AML-193 (cell line): ENCODE measurements at regions not wholly inside any gene's neighbourhood (a gene's known extent, or its start where the extent isn't known, plus 50 kb on each side); places are given as distances from the start of the nearest gene placed in this dataset.
"Not testable (repeated sequence)": the region's sequence is repeated elsewhere in the genome, so short reads cannot be mapped to it uniquely, and the experiment has no call there.

Experiments used
- DNase-seq, 2 experiments: peaks; one replicate each; lab custom pipeline; 2025; lab: John Stamatoyannopoulos, UW

DNA sequence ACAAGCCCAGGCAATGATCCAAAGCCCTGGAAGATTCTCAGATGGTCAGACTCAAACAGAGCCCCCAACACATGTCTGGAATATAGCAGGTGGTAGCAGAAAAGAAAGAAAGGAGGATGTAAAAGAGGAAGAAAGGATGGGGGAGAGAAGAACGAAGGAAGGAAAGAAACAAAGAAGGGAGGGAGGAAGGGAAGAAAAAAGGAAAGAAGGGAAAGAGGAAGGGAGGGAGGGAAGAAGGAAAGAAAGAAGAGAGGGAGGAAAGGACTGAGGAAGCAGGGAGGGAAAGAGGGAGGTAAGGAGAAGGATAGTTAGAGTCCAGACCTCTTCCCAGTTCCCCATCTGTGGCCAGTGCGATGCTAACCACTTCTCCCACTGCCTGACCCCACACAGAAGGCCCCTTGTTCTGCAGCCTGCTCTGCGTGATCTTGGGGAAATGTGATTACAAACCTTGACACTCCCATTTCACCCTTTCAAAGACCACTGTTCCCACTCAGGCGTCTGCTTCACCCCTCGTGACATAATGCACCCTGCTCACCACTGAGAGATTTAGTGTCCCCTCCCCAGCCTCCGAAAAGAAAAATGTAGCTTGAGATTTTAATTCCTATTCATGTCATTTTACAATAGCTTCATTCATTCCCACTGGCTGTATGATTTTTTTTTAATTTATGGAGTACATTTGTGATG is 357.9 kb downstream of the BCL11B start:
- no peak for DNase-seq

DNA sequence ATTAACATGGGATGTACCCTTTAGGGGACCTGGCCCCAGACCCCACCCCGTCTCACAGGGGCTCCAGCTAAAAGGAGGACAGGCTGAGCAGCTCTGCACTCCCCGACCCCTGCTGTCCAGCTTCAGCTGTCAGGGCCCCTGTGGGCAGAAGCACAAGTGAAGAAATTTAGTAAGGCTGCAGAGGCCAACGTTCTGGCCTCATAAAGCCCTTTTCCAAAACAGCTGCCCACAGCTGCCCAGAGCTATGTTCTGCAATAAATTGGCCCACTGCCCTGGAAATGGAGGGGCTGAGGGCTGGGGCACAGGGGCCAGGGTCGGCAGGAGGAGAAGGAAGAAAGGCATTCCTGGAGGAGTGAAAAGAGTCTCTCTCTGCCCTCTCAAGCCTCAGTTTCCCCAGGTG is 357.1 kb downstream of the BCL11B start:
- DNase-seq: no peak

DNA sequence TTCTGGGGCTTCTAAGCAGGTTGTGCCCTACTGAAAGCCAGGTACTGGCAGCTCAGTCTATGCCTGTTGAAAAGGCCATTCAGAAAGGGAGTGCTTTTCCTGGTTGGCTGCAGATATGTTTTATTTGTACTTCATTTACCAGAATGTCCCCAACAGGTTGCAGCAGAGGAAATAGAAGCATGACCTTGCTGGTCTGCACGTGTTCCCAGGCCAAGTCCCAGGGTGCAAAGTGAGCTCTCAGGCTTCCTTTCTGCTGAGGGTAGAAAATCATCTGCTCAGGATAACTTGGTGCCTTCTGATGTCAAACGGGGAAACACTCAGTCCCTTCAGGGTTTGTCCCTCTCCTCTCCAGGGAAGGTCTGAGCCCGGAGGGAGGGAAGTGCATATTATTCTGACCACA is 356.4 kb downstream of the BCL11B start:
- no peak for DNase-seq

DNA sequence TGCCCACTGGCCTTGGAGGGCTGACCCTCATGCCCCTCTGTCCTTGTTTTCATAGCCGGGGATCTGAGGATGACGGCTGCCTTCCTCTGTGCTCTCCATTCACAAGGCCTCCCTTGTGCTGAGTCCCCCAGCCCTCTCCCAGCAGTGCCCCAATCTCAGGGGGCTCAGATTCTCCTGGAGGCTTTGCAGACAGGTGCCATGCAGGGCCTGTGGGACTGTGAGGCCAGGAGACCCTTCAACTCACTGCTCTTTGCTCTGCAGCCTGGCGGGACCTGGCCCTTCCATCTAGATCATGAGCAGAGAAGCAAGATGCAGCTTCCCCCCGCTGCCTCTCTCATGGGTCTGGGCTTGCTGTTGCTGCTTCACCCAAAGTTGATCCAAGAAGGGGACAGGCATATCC is 356.0 kb downstream of the BCL11B start:
- no peak for DNase-seq

DNA sequence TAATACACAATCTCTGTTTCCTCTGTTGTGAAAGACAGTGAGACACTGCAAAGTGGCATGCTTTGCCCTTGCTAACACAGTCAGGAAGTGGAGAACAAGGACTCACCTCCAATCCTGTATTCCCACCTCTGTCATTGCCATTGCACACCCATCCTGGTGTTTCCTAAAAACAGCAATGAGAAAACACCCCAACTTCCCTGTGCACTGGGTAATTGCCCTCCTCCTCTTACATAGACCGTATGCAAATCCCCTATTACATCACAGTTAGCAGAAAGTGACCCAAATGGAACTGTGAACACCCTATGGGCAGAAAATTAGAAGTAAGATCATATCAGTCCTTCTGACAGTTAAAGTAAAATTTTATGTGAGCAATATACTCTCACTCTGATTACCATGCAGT is 355.5 kb downstream of the BCL11B start:
- no peak for DNase-seq

DNA sequence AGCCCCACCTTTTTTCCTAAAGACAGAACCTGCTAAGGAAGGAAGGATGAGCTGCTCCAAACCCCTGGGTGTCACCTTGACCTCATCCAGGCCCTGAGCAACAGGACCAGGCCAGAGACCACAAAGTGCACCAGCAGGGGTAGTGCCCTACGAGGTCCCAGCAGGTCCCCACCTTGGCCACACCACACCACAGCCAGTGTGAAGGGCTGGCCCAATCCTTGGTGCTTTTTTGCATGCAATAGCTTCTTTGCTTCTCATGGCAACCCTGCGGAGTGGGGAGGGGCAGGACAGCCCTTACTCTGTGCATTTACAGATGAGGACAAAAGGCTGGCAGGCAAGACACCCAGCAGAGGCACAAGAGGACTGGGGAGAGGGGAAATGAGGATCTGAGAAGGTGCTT is 352.6 kb downstream of the BCL11B start:
- DNase-seq: no peak

DNA sequence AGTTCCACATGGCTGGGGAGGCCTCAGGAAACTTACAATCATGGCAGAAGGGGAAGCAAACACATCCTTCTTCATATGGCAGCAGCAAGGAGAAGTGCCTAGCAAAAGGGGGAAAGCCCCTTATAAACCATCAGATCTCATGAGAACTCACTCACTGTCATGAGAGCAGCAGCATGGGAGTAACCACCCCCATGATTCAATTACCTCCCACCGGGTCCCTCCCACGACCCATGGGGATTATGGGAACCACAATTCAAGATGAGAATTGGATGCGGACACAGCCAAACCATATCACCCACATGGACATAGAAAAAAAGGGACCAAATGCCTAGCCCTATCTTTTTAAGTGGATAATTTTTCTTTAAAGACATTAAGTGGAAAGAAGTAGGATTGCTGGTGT is 350.7 kb downstream of the BCL11B start:
- DNase-seq: not testable (repeated sequence)

DNA sequence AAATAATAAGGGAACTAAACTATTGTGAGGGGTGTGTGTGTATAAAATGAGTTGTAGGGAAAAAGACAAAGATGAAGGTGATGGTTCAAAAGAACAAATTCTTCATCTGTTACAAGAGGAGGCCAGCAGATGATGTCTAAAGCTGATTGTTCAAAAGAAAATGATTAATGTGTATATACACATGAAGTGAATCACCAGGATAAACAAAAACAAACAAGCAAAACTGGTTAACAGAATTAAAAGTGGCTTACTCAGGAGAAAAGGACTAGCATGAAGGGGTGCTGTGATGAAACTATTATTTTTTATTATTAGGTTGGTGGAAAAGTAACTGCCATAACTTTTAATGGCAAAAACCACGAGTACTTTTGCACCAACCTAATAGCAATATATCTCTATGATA is 348.4 kb downstream of the BCL11B start:
- DNase-seq: no peak

DNA sequence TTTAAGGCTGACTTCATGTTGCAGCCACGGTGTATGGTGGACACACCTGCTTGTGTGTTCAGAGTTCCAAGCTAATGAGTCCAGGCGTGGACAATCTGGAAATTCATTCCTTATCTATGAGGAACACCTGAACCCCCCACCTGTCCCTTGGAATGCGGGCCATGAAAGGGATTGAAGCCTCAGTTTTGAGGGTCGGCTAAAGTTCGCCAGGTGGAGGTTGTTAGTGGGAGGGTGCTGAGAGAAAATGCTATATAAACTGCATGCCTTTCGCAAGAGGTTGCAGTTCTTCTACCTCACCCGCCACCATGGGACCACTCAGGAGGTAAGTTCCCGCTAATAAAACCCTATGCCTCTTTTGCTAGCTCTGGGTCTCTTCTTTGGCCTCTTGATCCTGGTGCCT is 348.0 kb downstream of the BCL11B start:
- DNase-seq: no peak

DNA sequence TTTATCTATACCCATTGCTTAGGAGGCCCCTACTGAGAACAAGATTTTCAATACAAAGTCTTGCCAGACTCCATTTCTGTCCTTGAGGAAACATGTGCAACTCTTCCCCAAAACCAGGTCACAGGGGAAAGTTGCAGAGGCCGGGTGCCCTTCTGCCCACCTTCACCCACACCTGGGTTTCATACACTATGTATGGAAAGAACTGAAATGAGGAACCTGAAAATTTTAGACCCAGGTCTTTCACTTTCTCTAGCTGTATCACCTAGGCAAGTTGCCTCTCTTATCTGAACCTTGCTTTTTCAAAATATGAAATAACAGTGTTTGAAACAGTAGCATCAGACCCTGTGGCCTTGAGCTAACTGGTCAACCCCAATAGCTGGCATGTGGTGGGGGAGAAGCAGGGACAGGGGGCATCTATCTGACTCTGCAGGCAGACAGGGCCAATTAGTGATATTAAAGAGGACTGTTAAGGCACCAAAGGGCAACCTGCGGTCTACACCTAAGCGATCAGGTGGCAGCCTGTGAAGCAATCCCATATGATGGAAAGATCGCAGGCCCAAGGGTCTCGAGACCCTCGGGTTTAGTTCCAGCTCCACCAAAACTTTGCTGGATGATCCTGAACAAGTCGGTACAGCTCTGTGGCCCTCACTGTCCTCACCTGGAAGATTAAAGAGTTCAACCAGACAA is 346.5 kb downstream of the BCL11B start:
- DNase-seq: no peak

DNA sequence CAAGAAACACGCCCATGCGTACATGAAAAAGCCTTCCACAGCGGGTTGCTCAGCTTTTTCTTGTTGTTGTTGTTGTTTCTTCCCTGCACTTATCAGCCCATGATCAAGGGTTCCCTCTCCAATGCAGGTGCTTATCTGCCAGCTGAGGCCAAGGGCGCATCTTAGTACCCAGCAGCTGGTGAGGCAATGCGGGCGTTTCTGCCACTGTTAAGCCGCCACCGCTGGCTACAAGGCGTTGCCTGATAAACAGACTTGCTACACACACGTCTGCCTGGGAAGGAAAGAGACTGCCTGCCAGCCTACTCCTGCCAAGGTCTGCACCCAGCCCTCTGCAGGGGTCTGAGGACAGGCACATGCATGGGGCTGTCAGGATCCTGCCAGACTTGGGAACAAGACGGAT is 345.9 kb downstream of the BCL11B start:
- DNase-seq: no peak

DNA sequence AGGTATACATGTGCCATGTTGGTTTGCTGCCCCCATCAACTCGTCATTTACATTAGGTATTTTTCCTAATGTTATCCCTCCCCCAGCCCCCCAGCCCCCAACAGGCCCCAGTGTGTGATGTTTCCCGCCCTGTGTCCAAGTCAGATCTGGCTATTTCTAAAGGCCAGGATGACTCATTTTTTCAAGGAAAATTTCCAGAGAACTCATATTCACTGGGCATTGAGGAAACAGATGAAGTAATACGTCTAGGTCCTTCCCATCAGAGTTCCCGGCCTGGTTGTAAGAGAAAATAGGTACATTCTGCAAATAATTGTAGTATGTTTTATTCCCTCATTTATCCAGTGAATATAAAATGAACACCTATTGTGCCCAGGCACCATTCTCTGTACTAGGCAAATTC is 345.2 kb downstream of the BCL11B start:
- DNase-seq: no peak

DNA sequence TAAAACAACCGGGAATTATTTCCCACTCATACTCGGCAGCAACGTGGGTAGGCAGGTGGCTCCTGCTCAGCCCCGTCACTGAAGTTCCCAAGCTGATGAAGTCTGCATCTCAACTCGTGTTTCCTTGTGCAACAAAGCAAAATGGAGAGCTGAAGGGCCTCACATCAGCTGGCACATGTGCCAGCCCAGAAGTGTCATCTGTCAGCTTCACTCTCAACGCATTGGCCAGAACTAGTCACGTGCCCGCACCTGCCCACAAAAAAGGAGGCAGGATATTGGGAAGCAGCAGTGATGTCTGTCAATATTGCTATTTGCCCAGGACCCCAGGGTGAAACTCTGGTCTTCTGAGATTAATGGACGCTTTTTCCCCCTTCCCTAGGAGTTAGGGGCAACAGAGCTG is 344.0 kb downstream of the BCL11B start:
- no peak for DNase-seq

DNA sequence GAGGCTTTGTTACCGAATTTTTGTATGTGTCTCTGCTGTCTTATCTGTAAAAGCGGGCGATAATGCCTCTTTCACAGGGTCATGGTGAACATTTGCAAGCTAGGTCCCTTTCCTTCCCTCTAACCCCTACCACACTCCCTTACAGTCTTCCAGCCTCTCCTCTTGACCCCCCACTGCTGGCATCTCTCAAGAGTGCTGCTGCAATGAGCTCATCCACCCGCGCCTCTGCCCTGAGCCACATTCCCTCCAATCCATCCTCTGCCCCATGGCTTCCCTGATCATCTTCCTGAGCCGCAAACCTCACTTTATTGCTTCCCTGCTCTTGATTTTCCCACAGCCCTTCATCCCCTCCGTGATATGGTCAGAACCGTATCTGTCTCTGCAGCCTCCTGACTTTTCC is 343.6 kb downstream of the BCL11B start:
- DNase-seq: no peak

DNA sequence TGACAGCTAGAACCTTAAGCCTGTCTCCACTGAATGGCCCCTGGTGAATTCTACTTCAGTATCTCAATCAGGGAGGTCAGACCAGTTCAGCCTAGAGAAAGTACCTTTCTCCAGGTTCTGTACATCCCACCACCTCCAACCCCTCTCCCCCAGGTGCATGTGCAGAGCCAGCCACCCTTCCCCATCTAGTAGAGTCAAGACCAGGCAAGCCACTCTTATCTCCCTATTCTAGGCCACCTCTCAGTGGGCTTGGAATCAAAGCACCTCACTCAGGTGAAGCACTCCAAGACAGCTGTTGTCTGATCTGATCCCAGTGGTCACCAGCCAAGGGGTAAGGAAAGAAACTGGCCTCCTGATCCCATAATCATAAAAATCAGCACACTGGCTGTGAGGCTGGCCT is 340.9 kb downstream of the BCL11B start:
- DNase-seq: no peak

DNA sequence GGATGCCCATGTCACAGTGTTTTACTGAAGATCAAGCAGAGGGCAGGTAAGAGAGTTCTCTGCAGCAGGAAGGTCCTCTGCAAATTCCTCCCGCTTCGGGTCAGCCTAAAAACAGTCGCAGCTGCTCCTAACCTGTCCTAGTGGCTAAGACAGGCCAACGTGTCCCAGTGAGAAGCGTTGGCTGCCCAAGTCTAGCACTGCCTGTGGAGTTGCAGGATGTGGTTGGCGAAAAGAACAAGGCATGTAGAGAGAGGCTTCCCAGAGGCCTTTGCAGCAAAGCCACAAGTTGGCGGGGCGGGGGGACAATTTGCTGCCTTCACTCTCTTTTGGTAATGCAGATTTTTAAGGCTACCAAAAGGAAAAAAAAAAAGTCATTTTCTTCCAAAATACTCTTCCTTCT is 340.1 kb downstream of the BCL11B start:
- DNase-seq: no peak

DNA sequence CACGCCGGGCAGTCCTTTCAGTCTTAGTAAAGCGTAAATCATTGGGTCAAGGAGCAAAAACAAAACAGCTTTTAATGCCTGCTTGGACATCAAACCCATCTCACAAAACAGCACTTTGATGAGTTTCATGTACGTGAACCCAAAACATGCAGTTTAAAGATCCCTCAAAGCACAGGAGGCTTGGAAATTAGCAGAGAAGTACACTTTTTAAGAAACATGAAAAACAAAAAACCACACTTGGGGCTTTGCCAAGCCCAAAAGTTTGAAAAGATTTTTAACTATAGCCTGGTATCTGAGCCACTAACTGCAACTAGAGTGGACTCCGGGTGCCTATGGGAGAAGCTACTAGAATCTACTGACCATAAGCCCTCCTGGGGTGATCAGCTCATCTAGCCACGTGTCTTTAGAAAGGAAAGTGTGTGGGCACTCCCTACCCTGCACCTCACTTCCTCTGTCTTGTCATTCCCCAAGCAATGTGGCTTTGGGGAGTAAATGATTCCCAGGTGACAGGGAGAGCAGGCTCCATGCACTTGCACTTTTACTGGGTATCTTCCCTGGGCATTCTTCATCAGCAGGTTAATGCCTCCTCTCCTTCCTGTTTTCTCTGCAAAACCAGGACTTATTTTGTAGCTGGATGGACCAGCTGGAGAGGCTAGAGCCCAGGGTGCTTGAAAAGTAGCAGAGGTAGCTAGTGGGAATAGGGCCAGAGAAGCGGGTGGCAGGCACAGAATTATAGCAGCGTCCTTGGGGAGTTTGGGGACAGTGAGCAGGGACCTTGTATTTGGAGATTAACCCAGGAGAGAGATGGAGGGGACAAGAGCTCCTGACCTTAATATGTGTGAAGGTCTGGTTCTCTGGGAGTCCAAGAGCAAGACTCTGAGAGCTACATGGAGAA is 339.3 kb downstream of the BCL11B start:
- DNase-seq: no peak

DNA sequence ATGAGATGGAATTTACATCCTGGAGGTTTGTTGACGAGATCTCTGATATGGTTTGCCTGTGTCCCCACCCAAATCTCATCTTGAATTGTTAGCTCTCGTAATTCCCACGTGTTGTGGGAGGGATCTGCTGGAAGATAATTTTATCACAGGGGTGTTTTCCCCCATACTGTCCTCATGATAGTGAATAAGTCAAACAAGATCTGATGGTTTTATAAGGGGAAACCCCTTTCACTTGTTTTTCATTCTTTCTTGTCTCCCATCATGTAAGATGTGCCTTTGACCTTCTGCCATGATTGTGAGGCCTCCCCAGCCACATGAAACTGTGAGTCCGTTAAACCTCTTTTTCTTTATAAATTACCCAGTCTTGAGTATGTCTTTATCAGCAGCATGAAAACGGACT is 337.4 kb downstream of the BCL11B start:
- not testable (repeated sequence) for DNase-seq

DNA sequence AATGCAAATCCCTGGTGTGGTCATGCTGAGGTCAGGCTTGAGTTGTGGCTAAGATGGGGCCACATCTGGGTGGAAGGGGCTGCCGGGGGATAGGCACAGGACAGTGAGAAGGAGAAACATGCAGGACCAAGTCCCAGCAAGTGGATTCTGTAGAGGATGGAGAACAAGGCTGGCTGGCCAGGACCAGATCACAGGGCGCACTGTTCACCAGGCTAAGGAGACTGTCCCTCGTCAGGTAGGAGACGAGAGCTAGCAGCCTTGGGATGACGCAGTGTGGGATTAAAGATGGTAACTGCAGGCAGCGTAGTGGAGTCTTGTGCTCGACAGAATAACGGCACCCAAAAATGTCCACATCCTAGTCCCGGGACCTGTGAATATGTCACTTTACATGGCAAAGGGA is 336.1 kb downstream of the BCL11B start:
- DNase-seq: no peak

DNA sequence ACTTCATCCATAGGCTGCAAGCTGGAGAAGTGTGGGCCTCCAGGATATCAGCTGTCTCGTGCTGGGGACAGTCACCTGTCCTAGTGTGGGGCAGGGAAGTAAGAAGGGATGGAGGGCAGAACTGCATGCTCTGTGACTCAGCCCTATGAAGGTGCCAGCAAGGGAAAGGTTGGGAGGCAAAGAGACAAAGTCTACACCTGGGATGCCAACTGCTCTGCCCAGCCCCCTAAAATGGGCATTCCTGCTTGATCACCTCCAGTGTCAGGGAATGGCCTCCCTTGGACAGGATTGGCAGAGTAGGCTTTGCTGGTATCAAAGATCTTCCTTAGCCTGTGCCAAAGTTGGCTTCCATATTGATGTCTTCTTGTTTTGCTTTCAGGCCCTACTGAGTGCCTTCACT is 335.0 kb downstream of the BCL11B start:
- DNase-seq: no peak

DNA sequence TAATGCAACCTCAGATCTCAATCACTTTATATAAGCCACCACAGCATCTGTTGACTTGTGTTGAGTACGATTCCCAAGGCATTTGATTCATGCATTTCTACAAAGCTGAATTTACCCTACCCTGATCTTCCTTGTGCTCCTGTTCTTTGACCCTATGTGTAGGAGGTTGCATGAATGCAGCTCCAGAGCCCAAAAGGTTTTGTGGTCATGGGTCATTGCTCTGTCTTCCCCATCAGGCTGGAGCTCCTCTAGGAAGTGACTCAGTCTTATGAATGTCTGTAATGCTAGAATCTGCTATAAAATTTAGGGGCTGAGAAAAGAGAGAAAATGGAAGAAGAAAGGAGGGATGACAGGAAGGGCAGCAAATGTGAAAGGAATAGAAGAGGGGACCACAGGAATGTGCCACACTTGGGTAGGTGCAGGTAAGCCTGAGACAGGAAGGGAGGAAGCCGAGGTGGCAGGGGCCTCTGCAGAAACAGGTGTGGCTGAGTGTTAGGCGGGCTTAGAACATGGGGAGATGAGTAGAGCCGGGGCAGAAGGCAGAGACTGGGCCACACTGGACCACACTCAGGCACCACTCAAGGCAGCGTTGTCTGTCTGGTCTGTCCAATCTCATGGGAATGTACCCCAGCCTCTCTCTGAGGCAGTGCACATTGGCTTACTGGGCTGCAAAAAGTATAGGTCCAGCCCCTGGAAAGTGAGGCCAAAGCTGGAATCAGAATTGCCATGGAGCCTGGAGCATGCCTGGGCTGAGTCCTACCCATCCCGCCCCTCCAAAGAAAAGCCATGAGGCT is 334.1 kb downstream of the BCL11B start:
- DNase-seq: no peak
